SK-N-SH (cell line): ENCODE measurements at regions not wholly inside any gene's neighbourhood (a gene's known extent, or its start where the extent isn't known, plus 50 kb on each side); places are given as distances from the start of the nearest gene placed in this dataset.

ENCODE experiments used
- ELF1 ChIP-seq: IDR thresholded peaks from 2 replicates; pipeline ENCODE4 v1.4.0; 2012
- EP300 ChIP-seq, 2 experiments: IDR thresholded peaks; 2 replicates each; pipeline versions ENCODE4 v1.4.0 to v1.6.1; 2012; ENCODE audit warnings: borderline replicate concordance in 1 of 2, low read depth in 1 of 2, low read length in 1 of 2
- JUND ChIP-seq: IDR thresholded peaks from 2 replicates; pipeline ENCODE4 v1.4.0; 2012
- MXI1 ChIP-seq: IDR thresholded peaks from 2 replicates; pipeline ENCODE4 v1.6.1; 2012; ENCODE audit warnings: mild to moderate bottlenecking, low read depth, low read length, improper control_type of control experiment
- REST ChIP-seq: IDR thresholded peaks from 2 replicates; pipeline ENCODE4 v1.6.1; 2012; ENCODE audit warnings: mild to moderate bottlenecking, low read depth, low read length, moderate library complexity
- TEAD4 ChIP-seq: IDR thresholded peaks from 2 replicates; pipeline ENCODE4 v1.4.0; 2012; ENCODE audit warnings: mild to moderate bottlenecking, borderline replicate concordance; ENCODE audit not compliant: insufficient read depth
- ZBTB33 ChIP-seq: IDR thresholded peaks from 2 replicates; pipeline ENCODE4 v1.4.0; 2012; ENCODE audit warnings: low read depth, borderline replicate concordance
- TF ChIP-seq, protein P1 (sequence below): fragments of 200-600 bp; sonication (generic); IDR thresholded peaks from 2 replicates; pipeline ENCODE4 v1.6.1; 2017; ENCODE audit warnings: antibody characterized with exemption, mild to moderate bottlenecking, moderate library complexity
- TF ChIP-seq, protein P2 (sequence below): fragments of 150-350 bp; IDR thresholded peaks from 2 replicates; pipeline ENCODE4 v1.6.1; 2017; ENCODE audit warnings: antibody characterized with exemption, low read length, low read depth, borderline replicate concordance

DNA sequence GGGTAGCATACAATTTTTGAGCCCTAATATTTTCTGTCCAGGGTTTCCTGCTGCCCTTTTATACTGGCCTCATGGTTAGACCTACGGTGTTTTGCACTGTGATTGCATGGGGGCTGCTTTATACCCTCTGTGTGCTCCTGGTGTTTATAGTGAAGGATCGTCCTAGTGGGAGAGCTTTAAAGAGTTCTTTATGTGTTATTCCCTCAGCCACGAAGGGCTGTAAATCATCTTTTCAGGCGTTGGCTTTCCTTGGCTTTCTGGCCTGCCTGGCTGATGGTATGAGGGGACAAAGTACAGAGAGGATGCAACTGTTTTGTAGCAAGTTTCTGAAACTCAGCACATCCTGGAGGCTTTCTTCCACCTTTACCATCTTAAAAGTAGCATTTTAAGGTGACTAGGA lies 464.3 kb downstream of the EPM2A start:
- TF ChIP-seq, protein P1, sequence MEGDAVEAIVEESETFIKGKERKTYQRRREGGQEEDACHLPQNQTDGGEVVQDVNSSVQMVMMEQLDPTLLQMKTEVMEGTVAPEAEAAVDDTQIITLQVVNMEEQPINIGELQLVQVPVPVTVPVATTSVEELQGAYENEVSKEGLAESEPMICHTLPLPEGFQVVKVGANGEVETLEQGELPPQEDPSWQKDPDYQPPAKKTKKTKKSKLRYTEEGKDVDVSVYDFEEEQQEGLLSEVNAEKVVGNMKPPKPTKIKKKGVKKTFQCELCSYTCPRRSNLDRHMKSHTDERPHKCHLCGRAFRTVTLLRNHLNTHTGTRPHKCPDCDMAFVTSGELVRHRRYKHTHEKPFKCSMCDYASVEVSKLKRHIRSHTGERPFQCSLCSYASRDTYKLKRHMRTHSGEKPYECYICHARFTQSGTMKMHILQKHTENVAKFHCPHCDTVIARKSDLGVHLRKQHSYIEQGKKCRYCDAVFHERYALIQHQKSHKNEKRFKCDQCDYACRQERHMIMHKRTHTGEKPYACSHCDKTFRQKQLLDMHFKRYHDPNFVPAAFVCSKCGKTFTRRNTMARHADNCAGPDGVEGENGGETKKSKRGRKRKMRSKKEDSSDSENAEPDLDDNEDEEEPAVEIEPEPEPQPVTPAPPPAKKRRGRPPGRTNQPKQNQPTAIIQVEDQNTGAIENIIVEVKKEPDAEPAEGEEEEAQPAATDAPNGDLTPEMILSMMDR, result no peak
- TF ChIP-seq, protein P2, sequence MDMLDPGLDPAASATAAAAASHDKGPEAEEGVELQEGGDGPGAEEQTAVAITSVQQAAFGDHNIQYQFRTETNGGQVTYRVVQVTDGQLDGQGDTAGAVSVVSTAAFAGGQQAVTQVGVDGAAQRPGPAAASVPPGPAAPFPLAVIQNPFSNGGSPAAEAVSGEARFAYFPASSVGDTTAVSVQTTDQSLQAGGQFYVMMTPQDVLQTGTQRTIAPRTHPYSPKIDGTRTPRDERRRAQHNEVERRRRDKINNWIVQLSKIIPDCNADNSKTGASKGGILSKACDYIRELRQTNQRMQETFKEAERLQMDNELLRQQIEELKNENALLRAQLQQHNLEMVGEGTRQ, result no peak
- TF ChIP-seq TEAD4, result no peak
- no peak for TF ChIP-seq MXI1
- no peak for TF ChIP-seq EP300 (IDR thresholded peaks at IDR 0.05; ENCODE audit: borderline replicate concordance in 1 of 2, low read depth in 1 of 2, low read length in 1 of 2)
- TF ChIP-seq JUND, result no peak
- no peak for TF ChIP-seq ELF1
- TF ChIP-seq REST, result no peak
- TF ChIP-seq ZBTB33, result no peak
